ENCODE measurements at regions not wholly inside any gene's neighbourhood (a gene's known extent, or its start where the extent isn't known, plus 50 kb on each side); places are given as distances from the start of the nearest gene placed in this dataset.

DNA sequence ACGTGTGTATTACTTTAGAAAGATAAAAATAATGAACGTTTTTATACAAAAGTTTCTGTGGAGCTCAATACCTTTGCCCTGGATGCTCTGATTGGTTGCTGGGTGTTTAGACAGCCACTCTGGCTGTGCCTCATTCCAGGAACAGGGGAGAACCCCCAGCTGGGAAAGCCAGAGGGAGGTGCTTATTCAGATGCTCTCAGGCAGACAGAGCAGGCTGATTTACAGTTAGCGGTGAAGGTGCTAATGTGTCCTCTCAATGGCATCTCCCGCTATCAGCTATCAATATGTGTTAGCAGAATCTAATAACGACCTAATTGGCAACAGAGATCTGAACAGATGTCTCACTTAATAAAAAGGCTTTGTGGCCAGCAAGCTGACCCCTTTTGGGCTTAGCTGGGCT, 402.3 kb downstream of the NUAK1 start:
- TF ChIP-seq CTCF (IDR thresholded peaks at IDR 0.05; ENCODE audit: insufficient read depth, low read length, poor library complexity, severe bottlenecking), result no peak
- no peak for DNase-seq (ENCODE audit: extremely low read depth, insufficient read length)
- H3K36me3 ChIP-seq (ENCODE audit: control insufficient read depth, insufficient read depth, low read length), result no peaks in the 10 kb centered on the region
- no peaks in the 10 kb centered on the region for H3K27me3 ChIP-seq (replicated peaks; ENCODE audit: control insufficient read depth, insufficient read depth, low read length)
- H3K4me3 ChIP-seq (replicated peaks; ENCODE audit: low read depth, low read length), result no peak overlapping the region

DNA sequence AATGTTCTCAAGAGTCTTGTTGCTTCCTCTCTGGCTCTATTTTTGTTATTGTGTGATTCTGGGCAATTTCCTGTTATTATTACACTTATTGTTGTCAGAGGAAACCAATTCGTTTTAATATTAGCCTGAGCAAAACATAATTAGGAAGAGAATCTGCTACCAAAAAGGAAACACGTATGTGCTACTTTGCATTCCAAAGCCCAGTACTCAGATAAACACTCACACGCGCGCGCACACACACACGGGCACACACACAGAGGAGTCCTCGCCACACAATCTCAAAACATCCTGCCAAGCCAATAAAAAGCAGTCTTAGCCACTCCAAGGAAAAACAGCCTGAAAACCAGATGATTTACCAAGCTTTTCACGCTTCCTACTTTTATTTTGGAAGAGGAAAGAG, 400.7 kb downstream of the NUAK1 start:
- no peak for TF ChIP-seq CTCF (IDR thresholded peaks at IDR 0.05; ENCODE audit: insufficient read depth, low read length, poor library complexity, severe bottlenecking)
- Histone ChIP-seq H3K4me3 (replicated peaks; ENCODE audit: low read depth, low read length) (no peak overlapping the region), H3K27me3 (replicated peaks; ENCODE audit: control insufficient read depth, insufficient read depth, low read length) (no peaks in the 10 kb centered on the region), H3K36me3 (ENCODE audit: control insufficient read depth, insufficient read depth, low read length) (no peaks in the 10 kb centered on the region)
- DNase-seq (ENCODE audit: extremely low read depth, insufficient read length), result no peak

- H3K36me3 ChIP-seq (ENCODE audit: control insufficient read depth, insufficient read depth, low read length), result no peaks in the 10 kb centered on the region
- TF ChIP-seq CTCF (IDR thresholded peaks at IDR 0.05; ENCODE audit: insufficient read depth, low read length, poor library complexity, severe bottlenecking), result no peak
- no peak for DNase-seq (ENCODE audit: extremely low read depth, insufficient read length)
- no peaks in the 10 kb centered on the region for H3K27me3 ChIP-seq (replicated peaks; ENCODE audit: control insufficient read depth, insufficient read depth, low read length)
- no peak overlapping the region for H3K4me3 ChIP-seq (replicated peaks; ENCODE audit: low read depth, low read length)
Observed at GRCh38 chr12:105740369-105740768, 398.4 kb downstream of the NUAK1 start.

DNA sequence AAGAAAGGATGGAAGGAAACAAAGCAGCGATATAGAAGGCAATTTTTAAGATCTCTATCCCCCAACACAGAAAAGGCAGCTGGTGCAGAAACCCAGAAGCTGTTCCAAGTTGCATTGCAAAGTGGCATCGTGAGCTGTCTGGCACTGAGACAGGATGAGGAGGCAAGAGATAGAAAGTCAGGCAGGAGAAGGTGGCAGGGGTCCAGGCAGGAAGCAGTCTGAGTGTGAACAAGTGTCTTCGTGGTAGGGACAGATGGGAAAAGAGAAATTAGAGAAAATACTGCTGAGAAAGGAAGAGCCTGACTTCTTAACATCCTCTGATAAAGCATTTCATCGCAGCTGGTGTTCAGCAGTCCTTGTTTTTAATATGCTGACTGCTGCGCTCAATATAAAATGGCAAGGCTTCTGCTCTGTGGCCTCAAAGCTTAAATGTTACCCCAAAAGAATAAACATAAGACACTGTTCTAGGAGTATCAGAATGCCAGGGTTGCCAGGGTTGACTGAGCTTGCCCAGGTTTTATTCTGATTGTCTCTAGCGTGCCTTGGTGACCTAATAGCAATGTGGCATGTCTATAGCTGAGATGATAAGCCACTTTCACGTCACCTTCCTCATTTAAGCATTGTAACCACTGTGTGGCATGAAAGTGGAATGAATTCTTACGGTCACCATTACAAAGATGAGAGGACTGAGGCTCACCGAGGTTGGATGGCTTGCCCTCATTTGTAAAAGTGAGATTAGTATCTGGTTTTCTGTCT, 397.6 kb downstream of the NUAK1 start:
- no peak for TF ChIP-seq CTCF (IDR thresholded peaks at IDR 0.05; ENCODE audit: insufficient read depth, low read length, poor library complexity, severe bottlenecking)
- no peaks in the 10 kb centered on the region for H3K27me3 ChIP-seq (replicated peaks; ENCODE audit: control insufficient read depth, insufficient read depth, low read length)
- H3K4me3 ChIP-seq (replicated peaks; ENCODE audit: low read depth, low read length), result no peak overlapping the region
- DNase-seq (ENCODE audit: extremely low read depth, insufficient read length), result no peak
- no peaks in the 10 kb centered on the region for H3K36me3 ChIP-seq (ENCODE audit: control insufficient read depth, insufficient read depth, low read length)

DNA sequence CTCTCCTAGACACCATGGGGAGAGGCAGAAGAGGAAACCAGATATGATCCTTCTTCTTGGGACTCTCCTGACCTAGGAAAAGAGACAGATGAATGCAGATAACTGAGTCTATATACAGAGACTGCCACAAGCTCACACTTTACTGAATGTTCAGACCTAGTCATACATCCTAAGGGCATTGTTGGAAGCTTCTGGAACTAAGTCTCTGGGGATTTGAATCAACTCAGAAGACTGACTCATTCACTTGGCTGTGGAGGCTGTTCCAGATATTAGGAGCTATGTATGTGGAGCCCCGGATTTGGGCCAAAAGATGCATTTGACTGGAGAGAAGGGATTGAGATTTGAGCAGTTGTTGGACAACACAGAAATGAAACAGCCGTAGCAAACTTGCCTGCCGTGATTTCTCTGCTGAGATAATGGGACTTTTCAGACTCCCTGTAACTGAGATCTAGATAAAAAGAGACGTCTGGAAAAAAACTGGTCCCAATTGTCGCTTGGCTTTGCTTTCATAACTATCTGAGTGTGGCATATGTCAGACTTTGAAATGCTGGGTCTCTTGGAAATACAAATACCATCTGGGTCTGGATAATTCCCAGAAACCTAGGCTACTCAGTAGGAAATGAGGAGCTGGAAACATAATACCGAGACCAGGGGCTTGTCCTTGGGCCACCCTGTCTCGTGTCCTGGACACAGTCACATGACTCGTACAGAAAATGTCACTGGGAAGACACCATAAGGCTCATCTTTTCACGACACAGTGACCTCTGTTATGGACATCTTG, 396.8 kb downstream of the NUAK1 start:
- no peaks in the 10 kb centered on the region for H3K36me3 ChIP-seq (ENCODE audit: control insufficient read depth, insufficient read depth, low read length)
- no peaks in the 10 kb centered on the region for H3K27me3 ChIP-seq (replicated peaks; ENCODE audit: control insufficient read depth, insufficient read depth, low read length)
- TF ChIP-seq CTCF (IDR thresholded peaks at IDR 0.05; ENCODE audit: insufficient read depth, low read length, poor library complexity, severe bottlenecking), result no peak
- no peak overlapping the region for H3K4me3 ChIP-seq (replicated peaks; ENCODE audit: low read depth, low read length)
- no peak for DNase-seq (ENCODE audit: extremely low read depth, insufficient read length)
